NOMO-1 treated with dmso at 0.1 percent for 144 hours (cell line): ENCODE measurements at regions not wholly inside any gene's neighbourhood (a gene's known extent, or its start where the extent isn't known, plus 50 kb on each side); places are given as distances from the start of the nearest gene placed in this dataset.
"Not testable (repeated sequence)": the region's sequence is repeated elsewhere in the genome, so short reads cannot be mapped to it uniquely, and the experiment has no call there.

Experiments
- DNase-seq: peaks from one replicate; lab custom pipeline; 2025; ENCODE audit not compliant: unreplicated experiment; lab: John Stamatoyannopoulos, UW

- DNase-seq = no peak
Measured at GRCh38 chr5:37971483-37972024, 131.7 kb upstream of the GDNF start.

- no peak for DNase-seq
Measured at GRCh38 chr5:37966871-37967270, 127.0 kb upstream of the GDNF start.

GRCh38 chr5:37966291-37966690, 126.5 kb upstream of the GDNF start:
- no peak for DNase-seq

- no peak for DNase-seq
Measured at GRCh38 chr5:37962389-37962788, 122.5 kb upstream of the GDNF start.

GRCh38 chr5:37957218-37957617, 117.4 kb upstream of the GDNF start:
- DNase-seq = no peak

GRCh38 chr5:37955748-37956147, 115.9 kb upstream of the GDNF start:
- DNase-seq = no peak

GRCh38 chr5:37954561-37954960, 114.7 kb upstream of the GDNF start:
- no peak for DNase-seq

GRCh38 chr5:37951946-37952721, 112.3 kb upstream of the GDNF start:
- no peak for DNase-seq

GRCh38 chr5:37950436-37950835, 110.6 kb upstream of the GDNF start:
- DNase-seq = no peak

GRCh38 chr5:37945446-37945845, 105.6 kb upstream of the GDNF start:
- no peak for DNase-seq

- DNase-seq = not testable (repeated sequence)
Measured at GRCh38 chr5:37943136-37943535, 103.3 kb upstream of the GDNF start.

GRCh38 chr5:37940931-37941623, 101.2 kb upstream of the GDNF start:
- no peak for DNase-seq

- no peak for DNase-seq
Measured at GRCh38 chr5:37938861-37939260, 99.0 kb upstream of the GDNF start.

- DNase-seq = no peak
Measured at GRCh38 chr5:37938076-37938852, 98.4 kb upstream of the GDNF start.

- DNase-seq = no peak
Measured at GRCh38 chr5:37936091-37936490, 96.2 kb upstream of the GDNF start.

- no peak for DNase-seq
Measured at GRCh38 chr5:37933576-37933975, 93.7 kb upstream of the GDNF start.

GRCh38 chr5:37932450-37932849, 92.6 kb upstream of the GDNF start:
- no peak for DNase-seq

GRCh38 chr5:37931541-37931940, 91.7 kb upstream of the GDNF start:
- no peak for DNase-seq

GRCh38 chr5:37930350-37930749, 90.5 kb upstream of the GDNF start:
- no peak for DNase-seq

- no peak for DNase-seq
Measured at GRCh38 chr5:37929791-37930190, 90.0 kb upstream of the GDNF start.

- DNase-seq = not testable (repeated sequence)
Measured at GRCh38 chr5:37927753-37928152, 87.9 kb upstream of the GDNF start.

GRCh38 chr5:37926732-37927131, 86.9 kb upstream of the GDNF start:
- peak; percentile 46 for DNase-seq
